ENCODE measurements at regions not wholly inside any gene's neighbourhood (a gene's known extent, or its start where the extent isn't known, plus 50 kb on each side); places are given as distances from the start of the nearest gene placed in this dataset.

GRCh38 chr13:107590556-107590955 lies 624.8 kb downstream of the LIG4 start (continued):
- TF ChIP-seq PBX3 (CRISPR knock-in tag; IDR thresholded peaks at IDR 0.05) = no peak
- TF ChIP-seq FEZF1 (tag by site-specific recombination; IDR thresholded peaks at IDR 0.05) = no peak
- no peak for TF ChIP-seq ZNF670 (tag by site-specific recombination; IDR thresholded peaks at IDR 0.05; ENCODE audit: low read depth)
- no peak for TF ChIP-seq BCL6B (tag by site-specific recombination; IDR thresholded peaks at IDR 0.05)
- no peak for TF ChIP-seq SALL2 (tag by site-specific recombination; IDR thresholded peaks at IDR 0.05; ENCODE audit: borderline replicate concordance)
- no peak for TF ChIP-seq ZNF48 (tag by site-specific recombination; IDR thresholded peaks at IDR 0.05)
- TF ChIP-seq ZNF175 (tag by site-specific recombination; IDR thresholded peaks at IDR 0.05) = no peak
- TF ChIP-seq ZNF148 (tag by site-specific recombination; IDR thresholded peaks at IDR 0.05; ENCODE audit: borderline replicate concordance) = no peak
- no peak for TF ChIP-seq ZSCAN5A (tag by site-specific recombination; IDR thresholded peaks at IDR 0.05)
- no peak for TF ChIP-seq ZFP3 (tag by site-specific recombination; IDR thresholded peaks at IDR 0.05; ENCODE audit: low read depth)
- TF ChIP-seq ZFP69B (tag by site-specific recombination; IDR thresholded peaks at IDR 0.05) = no peak
- TF ChIP-seq ZNF248 (tag by site-specific recombination; IDR thresholded peaks at IDR 0.05) = no peak

GRCh38 chr13:107587681-107588080 lies 627.7 kb downstream of the LIG4 start:
- CTCF ChIA-PET = interaction anchor here (0.6 kb wide), 1 partner anchor 415 kb away, joined by 3 read pairs; no protein-coding TSS in a partner anchor
- H3K27ac ChIP-seq (ENCODE audit: extremely low read depth, low read depth, low read length) = no peak overlapping the region
- H3K36me3 ChIP-seq (ENCODE audit: control insufficient read depth in 2 of 2, insufficient read depth in 1 of 2, low read length in 2 of 2) = no peaks in the 10 kb centered on the region
- POLR2A ChIA-PET = no interaction called here
- no peak overlapping the region for H3K4me3 ChIP-seq (ENCODE audit: low read depth, low read length)
- H3K4me1 ChIP-seq (ENCODE audit: control insufficient read depth, insufficient read depth, low read length) = no peaks in the 10 kb centered on the region
- no peaks in the 10 kb centered on the region for H3K9me3 ChIP-seq (ENCODE audit: control insufficient read depth, insufficient read depth, low read depth, low read length)
- TF ChIP-seq ZNF280D (tag by site-specific recombination; IDR thresholded peaks at IDR 0.05) (no peak), ZNF146 (tag by site-specific recombination; IDR thresholded peaks at IDR 0.05) (no peak), ZFHX2 (tag by site-specific recombination; conservative IDR thresholded peaks at IDR 0.05) (no peak), ZSCAN18 (tag by site-specific recombination; IDR thresholded peaks at IDR 0.05) (no peak), KLF10 (tag by site-specific recombination; IDR thresholded peaks at IDR 0.05) (no peak), ZNF791 (tag by site-specific recombination; IDR thresholded peaks at IDR 0.05) (no peak), ZNF785 (tag by site-specific recombination; IDR thresholded peaks at IDR 0.05) (no peak), KLF7 (tag by site-specific recombination; IDR thresholded peaks at IDR 0.05; ENCODE audit: borderline replicate concordance) (no peak), MYNN (tag by site-specific recombination; IDR thresholded peaks at IDR 0.05; ENCODE audit: borderline replicate concordance) (no peak), ZNF398 (tag by site-specific recombination; IDR thresholded peaks at IDR 0.05) (no peak), RBAK (tag by site-specific recombination; IDR thresholded peaks at IDR 0.05) (no peak), ZNF548 (tag by site-specific recombination; IDR thresholded peaks at IDR 0.05) (no peak), REPIN1 (tag by site-specific recombination; IDR thresholded peaks at IDR 0.05; ENCODE audit: low read depth) (no peak), ZNF571 (tag by site-specific recombination; IDR thresholded peaks at IDR 0.05) (no peak)
